SK-N-SH treated with all-trans-retinoic acid at 6 μM for 48 hours (cell line): ENCODE measurements at regions not wholly inside any gene's neighbourhood (a gene's known extent, or its start where the extent isn't known, plus 50 kb on each side); places are given as distances from the start of the nearest gene placed in this dataset.

Experiments
- ARNTL ChIP-seq: fragments of 450-650 bp; formaldehyde crosslinking; IDR thresholded peaks from 2 replicates; pipeline ENCODE4 v1.5.0; 2020; ENCODE audit warnings: low read depth, mild to moderate bottlenecking, moderate library complexity, borderline replicate concordance
- BACH2 ChIP-seq: fragments of 250-450 bp; sonication (Bioruptor Pico); IDR thresholded peaks from 2 replicates; pipeline ENCODE4 v1.9.0; 2021; ENCODE audit warnings: mild to moderate bottlenecking, borderline replicate concordance
- CSDC2 ChIP-seq: fragments of 250-450 bp; sonication (Bioruptor Pico); IDR thresholded peaks from 2 replicates; pipeline ENCODE4 v1.5.0; 2020; ENCODE audit warnings: mild to moderate bottlenecking, moderate library complexity
- ESRRG ChIP-seq: fragments of 250-450 bp; sonication (Bioruptor Pico); IDR thresholded peaks from 2 replicates; pipeline ENCODE4 v1.6.1; 2021; ENCODE audit warnings: mild to moderate bottlenecking
- GLIS3 ChIP-seq: fragments of 250-450 bp; sonication (Bioruptor Pico); IDR thresholded peaks from 2 replicates; pipeline ENCODE4 v1.5.0; 2020; ENCODE audit warnings: mild to moderate bottlenecking, moderate library complexity
- OSR1 ChIP-seq: fragments of 250-450 bp; sonication (Bioruptor Pico); IDR thresholded peaks from 2 replicates; pipeline ENCODE4 v1.8.0; 2022; ENCODE audit warnings: moderate library complexity, mild to moderate bottlenecking, inconsistent platforms
- ZFP3 ChIP-seq: fragments of 250-450 bp; sonication (Bioruptor Pico); IDR thresholded peaks from 2 replicates; pipeline ENCODE4 v1.5.0; 2020; ENCODE audit warnings: mild to moderate bottlenecking, moderate library complexity
- ZFP30 ChIP-seq: fragments of 450-650 bp; formaldehyde crosslinking; IDR thresholded peaks from 2 replicates; pipeline ENCODE4 v1.5.0; 2022; ENCODE audit warnings: mild to moderate bottlenecking, moderate library complexity
- TF ChIP-seq, protein P1 (sequence below): fragments of 250-450 bp; sonication (Bioruptor Pico); IDR thresholded peaks from 2 replicates; pipeline ENCODE4 v1.8.0; 2020; ENCODE audit warnings: mild to moderate bottlenecking, moderate library complexity, borderline replicate concordance
- TF ChIP-seq, protein P2 (sequence below): fragments of 250-450 bp; sonication (Bioruptor Pico); IDR thresholded peaks from 2 replicates; pipeline ENCODE4 v1.8.0; 2021; ENCODE audit warnings: low read depth, mild to moderate bottlenecking, moderate library complexity, borderline replicate concordance
- TF ChIP-seq, protein P3 (sequence below): fragments of 250-450 bp; sonication (Bioruptor Pico); IDR thresholded peaks from 2 replicates; pipeline ENCODE4 v1.5.1; 2021; ENCODE audit warnings: mild to moderate bottlenecking, moderate library complexity
- TF ChIP-seq, protein P4 (sequence below): fragments of 250-450 bp; sonication (Bioruptor Pico); IDR thresholded peaks from 2 replicates; pipeline ENCODE4 v1.5.0; 2020; ENCODE audit warnings: mild to moderate bottlenecking, moderate library complexity

DNA sequence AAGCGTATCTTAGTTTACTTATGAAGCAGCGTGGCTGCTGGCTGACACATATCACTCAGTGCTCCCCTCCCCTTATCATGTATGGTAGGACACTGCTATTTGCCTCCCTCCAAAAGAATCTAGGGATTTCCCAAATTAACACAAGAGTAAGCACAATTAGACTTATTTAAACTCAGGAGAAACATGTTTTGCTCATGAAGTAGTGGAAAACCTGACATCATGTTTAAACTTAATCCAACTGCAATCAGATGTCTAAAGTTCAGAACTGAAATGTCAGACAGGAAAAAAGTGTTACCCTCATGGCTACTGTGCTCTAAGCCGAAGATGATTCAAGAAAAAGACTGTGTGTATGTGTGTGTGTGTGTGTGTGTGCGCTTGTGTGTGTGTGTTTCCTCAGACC, 324.1 kb upstream of the TNC start:
- no peak for TF ChIP-seq BACH2
- TF ChIP-seq, protein P1, sequence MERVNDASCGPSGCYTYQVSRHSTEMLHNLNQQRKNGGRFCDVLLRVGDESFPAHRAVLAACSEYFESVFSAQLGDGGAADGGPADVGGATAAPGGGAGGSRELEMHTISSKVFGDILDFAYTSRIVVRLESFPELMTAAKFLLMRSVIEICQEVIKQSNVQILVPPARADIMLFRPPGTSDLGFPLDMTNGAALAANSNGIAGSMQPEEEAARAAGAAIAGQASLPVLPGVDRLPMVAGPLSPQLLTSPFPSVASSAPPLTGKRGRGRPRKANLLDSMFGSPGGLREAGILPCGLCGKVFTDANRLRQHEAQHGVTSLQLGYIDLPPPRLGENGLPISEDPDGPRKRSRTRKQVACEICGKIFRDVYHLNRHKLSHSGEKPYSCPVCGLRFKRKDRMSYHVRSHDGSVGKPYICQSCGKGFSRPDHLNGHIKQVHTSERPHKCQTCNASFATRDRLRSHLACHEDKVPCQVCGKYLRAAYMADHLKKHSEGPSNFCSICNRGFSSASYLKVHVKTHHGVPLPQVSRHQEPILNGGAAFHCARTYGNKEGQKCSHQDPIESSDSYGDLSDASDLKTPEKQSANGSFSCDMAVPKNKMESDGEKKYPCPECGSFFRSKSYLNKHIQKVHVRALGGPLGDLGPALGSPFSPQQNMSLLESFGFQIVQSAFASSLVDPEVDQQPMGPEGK (CRISPR knock-in tag), result no peak
- TF ChIP-seq, protein P2, sequence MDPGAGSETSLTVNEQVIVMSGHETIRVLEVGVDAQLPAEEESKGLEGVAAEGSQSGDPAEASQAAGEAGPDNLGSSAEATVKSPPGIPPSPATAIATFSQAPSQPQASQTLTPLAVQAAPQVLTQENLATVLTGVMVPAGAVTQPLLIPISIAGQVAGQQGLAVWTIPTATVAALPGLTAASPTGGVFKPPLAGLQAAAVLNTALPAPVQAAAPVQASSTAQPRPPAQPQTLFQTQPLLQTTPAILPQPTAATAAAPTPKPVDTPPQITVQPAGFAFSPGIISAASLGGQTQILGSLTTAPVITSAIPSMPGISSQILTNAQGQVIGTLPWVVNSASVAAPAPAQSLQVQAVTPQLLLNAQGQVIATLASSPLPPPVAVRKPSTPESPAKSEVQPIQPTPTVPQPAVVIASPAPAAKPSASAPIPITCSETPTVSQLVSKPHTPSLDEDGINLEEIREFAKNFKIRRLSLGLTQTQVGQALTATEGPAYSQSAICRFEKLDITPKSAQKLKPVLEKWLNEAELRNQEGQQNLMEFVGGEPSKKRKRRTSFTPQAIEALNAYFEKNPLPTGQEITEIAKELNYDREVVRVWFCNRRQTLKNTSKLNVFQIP (CRISPR knock-in tag), result no peak
- TF ChIP-seq ZFP3, result no peak
- no peak for TF ChIP-seq GLIS3 (CRISPR knock-in tag)
- TF ChIP-seq CSDC2, result no peak
- TF ChIP-seq, protein P3, sequence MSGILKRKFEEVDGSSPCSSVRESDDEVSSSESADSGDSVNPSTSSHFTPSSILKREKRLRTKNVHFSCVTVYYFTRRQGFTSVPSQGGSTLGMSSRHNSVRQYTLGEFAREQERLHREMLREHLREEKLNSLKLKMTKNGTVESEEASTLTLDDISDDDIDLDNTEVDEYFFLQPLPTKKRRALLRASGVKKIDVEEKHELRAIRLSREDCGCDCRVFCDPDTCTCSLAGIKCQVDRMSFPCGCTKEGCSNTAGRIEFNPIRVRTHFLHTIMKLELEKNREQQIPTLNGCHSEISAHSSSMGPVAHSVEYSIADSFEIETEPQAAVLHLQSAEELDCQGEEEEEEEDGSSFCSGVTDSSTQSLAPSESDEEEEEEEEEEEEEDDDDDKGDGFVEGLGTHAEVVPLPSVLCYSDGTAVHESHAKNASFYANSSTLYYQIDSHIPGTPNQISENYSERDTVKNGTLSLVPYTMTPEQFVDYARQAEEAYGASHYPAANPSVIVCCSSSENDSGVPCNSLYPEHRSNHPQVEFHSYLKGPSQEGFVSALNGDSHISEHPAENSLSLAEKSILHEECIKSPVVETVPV (CRISPR knock-in tag), result no peak
- no peak for TF ChIP-seq ARNTL (CRISPR knock-in tag)
- no peak for TF ChIP-seq ZFP30 (CRISPR knock-in tag)
- TF ChIP-seq ESRRG (CRISPR knock-in tag), result no peak
- TF ChIP-seq, protein P4, sequence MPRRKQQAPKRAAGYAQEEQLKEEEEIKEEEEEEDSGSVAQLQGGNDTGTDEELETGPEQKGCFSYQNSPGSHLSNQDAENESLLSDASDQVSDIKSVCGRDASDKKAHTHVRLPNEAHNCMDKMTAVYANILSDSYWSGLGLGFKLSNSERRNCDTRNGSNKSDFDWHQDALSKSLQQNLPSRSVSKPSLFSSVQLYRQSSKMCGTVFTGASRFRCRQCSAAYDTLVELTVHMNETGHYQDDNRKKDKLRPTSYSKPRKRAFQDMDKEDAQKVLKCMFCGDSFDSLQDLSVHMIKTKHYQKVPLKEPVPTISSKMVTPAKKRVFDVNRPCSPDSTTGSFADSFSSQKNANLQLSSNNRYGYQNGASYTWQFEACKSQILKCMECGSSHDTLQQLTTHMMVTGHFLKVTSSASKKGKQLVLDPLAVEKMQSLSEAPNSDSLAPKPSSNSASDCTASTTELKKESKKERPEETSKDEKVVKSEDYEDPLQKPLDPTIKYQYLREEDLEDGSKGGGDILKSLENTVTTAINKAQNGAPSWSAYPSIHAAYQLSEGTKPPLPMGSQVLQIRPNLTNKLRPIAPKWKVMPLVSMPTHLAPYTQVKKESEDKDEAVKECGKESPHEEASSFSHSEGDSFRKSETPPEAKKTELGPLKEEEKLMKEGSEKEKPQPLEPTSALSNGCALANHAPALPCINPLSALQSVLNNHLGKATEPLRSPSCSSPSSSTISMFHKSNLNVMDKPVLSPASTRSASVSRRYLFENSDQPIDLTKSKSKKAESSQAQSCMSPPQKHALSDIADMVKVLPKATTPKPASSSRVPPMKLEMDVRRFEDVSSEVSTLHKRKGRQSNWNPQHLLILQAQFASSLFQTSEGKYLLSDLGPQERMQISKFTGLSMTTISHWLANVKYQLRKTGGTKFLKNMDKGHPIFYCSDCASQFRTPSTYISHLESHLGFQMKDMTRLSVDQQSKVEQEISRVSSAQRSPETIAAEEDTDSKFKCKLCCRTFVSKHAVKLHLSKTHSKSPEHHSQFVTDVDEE (CRISPR knock-in tag), result no peak
- TF ChIP-seq OSR1 (CRISPR knock-in tag), result no peak
